ENCODE measurements at regions not wholly inside any gene's neighbourhood (a gene's known extent, or its start where the extent isn't known, plus 50 kb on each side); places are given as distances from the start of the nearest gene placed in this dataset.

DNA sequence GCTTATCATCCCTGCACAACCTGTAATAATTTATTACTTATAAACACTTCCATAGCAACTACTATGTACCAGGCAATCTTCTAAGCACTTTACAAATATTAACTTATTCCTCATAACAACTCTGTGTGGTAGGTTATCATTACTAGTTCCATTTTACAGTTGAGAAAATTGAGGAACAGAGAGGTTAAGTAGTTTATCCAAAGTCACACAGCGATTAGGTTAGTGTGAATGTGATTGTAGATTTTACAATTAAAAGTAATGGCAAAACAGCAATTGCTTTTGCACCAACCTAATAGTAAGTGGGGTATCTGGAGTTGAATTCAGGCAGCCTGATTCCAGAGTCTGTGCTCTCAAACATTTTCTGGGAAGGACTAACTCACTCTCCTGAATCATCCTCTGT lies 348.9 kb downstream of the NKX6-1 start:
- TF ChIP-seq EZH2 (IDR thresholded peaks at IDR 0.05) (no peak), POLR2AphosphoS5 (IDR thresholded peaks at IDR 0.05; ENCODE audit: borderline replicate concordance, low read depth, low read length) (no peak)
